D721Med (cell line): ENCODE measurements at regions not wholly inside any gene's neighbourhood (a gene's known extent, or its start where the extent isn't known, plus 50 kb on each side); places are given as distances from the start of the nearest gene placed in this dataset.

Source experiments
- DNase-seq: peaks from one replicate; pipeline ENCODE4 v3.0.0; 2011; ENCODE audit warnings: low spot score; ENCODE audit not compliant: insufficient read length
- FAIRE-seq: peaks from 2 replicates; lab custom pipeline; 2011; peaks lifted over from hg19 to GRCh38; lab: Jason Lieb, UNC
- CTCF ChIP-seq: IDR thresholded peaks from 2 replicates; pipeline ENCODE4 v1.5.1; 2012; ENCODE audit warnings: mild to moderate bottlenecking, control low read depth; ENCODE audit not compliant: insufficient read depth; ENCODE audit errors: missing control alignments

DNA sequence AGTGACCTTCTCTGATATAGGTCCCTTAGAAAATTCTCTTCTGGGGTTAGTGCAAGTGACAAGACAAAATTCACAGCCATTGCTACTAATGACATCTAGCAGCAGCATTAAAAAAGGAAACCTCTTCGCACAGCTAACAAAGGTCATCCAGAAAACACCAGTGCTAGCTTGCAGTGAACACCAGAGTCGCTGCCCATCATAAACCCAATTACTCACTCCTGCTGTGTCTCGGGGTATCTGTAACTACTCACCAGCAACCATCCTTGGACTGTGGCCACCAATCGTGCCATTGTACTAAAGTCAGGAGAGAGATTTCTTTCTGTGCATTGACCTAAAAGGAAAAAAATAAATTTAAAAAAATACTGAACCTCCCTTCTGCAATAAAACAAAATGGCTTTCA lies 1494.7 kb upstream of the CDH8 start:
- no peak for FAIRE-seq
- TF ChIP-seq CTCF: no peak
- DNase-seq: no peak

- DNase-seq (no peak), FAIRE-seq (no peak)
- TF ChIP-seq CTCF: no peak
These were observed 1494.0 kb upstream of the CDH8 start for GRCh38 chr16:63530208-63530607.

- no peak for TF ChIP-seq CTCF
- FAIRE-seq (no peak), DNase-seq (no peak)
These were observed 1491.2 kb upstream of the CDH8 start for GRCh38 chr16:63527404-63527803.

- no peak for TF ChIP-seq CTCF
- FAIRE-seq (no peak), DNase-seq (no peak)
These were observed 1480.2 kb upstream of the CDH8 start for GRCh38 chr16:63516394-63516793.

GRCh38 chr16:63512910-63513309 lies 1476.7 kb upstream of the CDH8 start:
- FAIRE-seq (no peak), DNase-seq (no peak)
- no peak for TF ChIP-seq CTCF

- no peak for TF ChIP-seq CTCF
- DNase-seq (no peak), FAIRE-seq (no peak)
These were observed 1461.2 kb upstream of the CDH8 start for GRCh38 chr16:63497408-63497807.

DNA sequence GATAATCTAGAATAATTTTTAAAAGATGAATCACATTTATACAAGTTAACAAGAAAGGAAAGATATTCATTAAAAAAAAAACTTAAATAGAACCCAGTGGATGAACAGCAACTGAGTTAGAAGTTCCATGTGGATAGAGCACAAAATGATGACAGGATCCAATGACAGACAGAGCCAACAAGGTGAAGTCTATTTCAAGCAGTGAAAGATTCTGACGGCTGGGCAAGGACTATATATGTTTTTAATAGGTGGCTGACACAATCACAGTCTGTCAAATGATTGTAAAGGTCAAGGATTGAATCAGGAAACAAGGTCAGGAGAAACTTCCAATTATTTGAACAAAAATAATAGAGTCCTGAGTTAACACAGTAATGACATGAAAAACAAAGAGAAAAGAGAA lies 1460.0 kb upstream of the CDH8 start:
- no peak for TF ChIP-seq CTCF
- no peak for FAIRE-seq

More for the DNA sequence above, 1460.0 kb upstream of the CDH8 start:
- DNase-seq: no peak
